Uterus (tissue), 3 donors: ENCODE measurements at regions not wholly inside any gene's neighbourhood (a gene's known extent, or its start where the extent isn't known, plus 50 kb on each side); places are given as distances from the start of the nearest gene placed in this dataset.

Experiments used
- DNase-seq, 2 donors: peaks; one replicate each; pipeline ENCODE4 v3.0.0-alpha.2; 2019 to 2020
- H3K27ac ChIP-seq, 2 donors: fragments of 200-600 bp; sonication (generic); 1 replicate in 1 of 2; 2 replicates in 1 of 2; pipeline ENCODE4 v1.5.1; 2016 to 2018
- H3K27me3 ChIP-seq, 2 donors: fragments of 200-600 bp; sonication (generic); one replicate each; pipeline ENCODE4 v1.5.1; 2018 to 2019; ENCODE audit warnings: control low read depth in 1 of 2
- H3K36me3 ChIP-seq, 2 donors: fragments of 200-600 bp; sonication (generic); one replicate each; pipeline ENCODE4 v1.5.1; 2019; ENCODE audit warnings: control low read depth in 1 of 2
- H3K4me1 ChIP-seq, 2 donors: fragments of 200-600 bp; sonication (generic); one replicate each; pipeline ENCODE4 v1.5.1; 2018 to 2019; ENCODE audit warnings: control low read depth in 1 of 2
- H3K4me3 ChIP-seq, 2 donors: fragments of 200-600 bp; sonication (generic); 1 replicate in 1 of 2; 2 replicates in 1 of 2; pipeline ENCODE4 v1.5.1; 2018 to 2019; ENCODE audit warnings: mild to moderate bottlenecking in 1 of 2
- H3K9me3 ChIP-seq, 2 donors: fragments of 200-600 bp; sonication (generic); one replicate each; pipeline ENCODE4 v1.5.1; 2019; ENCODE audit warnings: control low read depth in 1 of 2
- CTCF ChIP-seq, 4 experiments: fragments of 200-600 bp in 2 of 4; fragments of 450-650 bp in 2 of 4; sonication (generic) in 2 of 4; IDR thresholded peaks; one replicate each; pipeline ENCODE4 v1.5.1; 2016 to 2019; ENCODE audit warnings: antibody characterized with exemption in 4 of 4, mild to moderate bottlenecking in 2 of 4, moderate library complexity in 1 of 4
- POLR2A ChIP-seq, 2 donors: fragments of 450-650 bp; IDR thresholded peaks; one replicate each; pipeline ENCODE4 v1.6.1; 2016; ENCODE audit warnings: antibody characterized with exemption in 2 of 2, mild to moderate bottlenecking in 1 of 2, moderate library complexity in 1 of 2
- intact Hi-C: fragments of 100-400 bp; cut with DNase I; formaldehyde crosslinking; loops from one replicate; pipeline ENCODE4 v1.15.1; 2023; ENCODE audit warnings: low total_unique reads
- donor health status: DM: yes; HTN: yes; CAD: no.

GRCh38 chr13:73793361-73793760 is 340.8 kb downstream of the KLF12 start:
- intact Hi-C loops: no loop called here
- Histone ChIP-seq H3K4me1 (no peaks in the 10 kb centered on the region), H3K4me3 (no peak overlapping the region), H3K27me3 (no peaks in the 10 kb centered on the region), H3K36me3 (no peaks in the 10 kb centered on the region), H3K9me3 (no peaks in the 10 kb centered on the region), H3K27ac (no peak overlapping the region)
- TF ChIP-seq POLR2A (IDR thresholded peaks at IDR 0.05) (no peak), CTCF (IDR thresholded peaks at IDR 0.05) (no peak)
- no peak for DNase-seq

GRCh38 chr13:73792796-73793195 is 341.4 kb downstream of the KLF12 start:
- DNase-seq: no peak
- intact Hi-C loops: no loop called here
- H3K4me3 ChIP-seq: no peak overlapping the region
- no peak overlapping the region for H3K27ac ChIP-seq
- H3K27me3 ChIP-seq: no peaks in the 10 kb centered on the region
- TF ChIP-seq CTCF (IDR thresholded peaks at IDR 0.05) (no peak), POLR2A (IDR thresholded peaks at IDR 0.05) (no peak)
- no peaks in the 10 kb centered on the region for H3K9me3 ChIP-seq
- H3K4me1 ChIP-seq: no peaks in the 10 kb centered on the region
- H3K36me3 ChIP-seq: no peaks in the 10 kb centered on the region

- Histone ChIP-seq H3K4me3 (no peak overlapping the region), H3K4me1 (no peaks in the 10 kb centered on the region), H3K27ac (no peak overlapping the region), H3K27me3 (no peaks in the 10 kb centered on the region), H3K36me3 (no peaks in the 10 kb centered on the region), H3K9me3 (no peaks in the 10 kb centered on the region)
- TF ChIP-seq CTCF (IDR thresholded peaks at IDR 0.05): no peak
- no peak for TF ChIP-seq POLR2A (IDR thresholded peaks at IDR 0.05)
- no peak for DNase-seq
- intact Hi-C loops: no loop called here
Observed at GRCh38 chr13:73782450-73783449, 351.5 kb downstream of the KLF12 start.

GRCh38 chr13:73781384-73781783 is 352.8 kb downstream of the KLF12 start:
- Histone ChIP-seq H3K36me3 (no peaks in the 10 kb centered on the region), H3K4me1 (no peaks in the 10 kb centered on the region), H3K9me3 (no peaks in the 10 kb centered on the region), H3K4me3 (no peak overlapping the region), H3K27ac (no peak overlapping the region), H3K27me3 (no peaks in the 10 kb centered on the region)
- no peak for TF ChIP-seq CTCF (IDR thresholded peaks at IDR 0.05)
- no peak for TF ChIP-seq POLR2A (IDR thresholded peaks at IDR 0.05)
- intact Hi-C loops: no loop called here
- DNase-seq: no peak

- H3K4me3 ChIP-seq: no peak overlapping the region
- no peaks in the 10 kb centered on the region for H3K9me3 ChIP-seq
- H3K4me1 ChIP-seq: no peaks in the 10 kb centered on the region
- no peak overlapping the region for H3K27ac ChIP-seq
- intact Hi-C loops: no loop called here
- H3K36me3 ChIP-seq: no peaks in the 10 kb centered on the region
- no peak for DNase-seq
- no peaks in the 10 kb centered on the region for H3K27me3 ChIP-seq
- TF ChIP-seq POLR2A (IDR thresholded peaks at IDR 0.05): no peak
- TF ChIP-seq CTCF (IDR thresholded peaks at IDR 0.05): no peak
Observed at GRCh38 chr13:73779881-73780280, 354.3 kb downstream of the KLF12 start.
